GM23248 (cell line): ENCODE measurements at regions not wholly inside any gene's neighbourhood (a gene's known extent, or its start where the extent isn't known, plus 50 kb on each side); places are given as distances from the start of the nearest gene placed in this dataset.
A peak's percentile ranks its signal among the peaks of the same experiment; 100 is the strongest.

Experiments
- DNase-seq: peaks from one replicate; pipeline ENCODE4 v3.0.0-alpha.2; 2015
- H2AFZ ChIP-seq: fragments of 200-600 bp; sonication (generic); 2 replicates; pipeline ENCODE4 v1.6.1; 2016; ENCODE audit warnings: antibody characterized with exemption
- H3F3A ChIP-seq: fragments of 200-600 bp; sonication (generic); 2 replicates; pipeline ENCODE4 v1.6.1; 2016; ENCODE audit warnings: mild to moderate bottlenecking, antibody characterized with exemption, mixed run types; ENCODE audit not compliant: insufficient read depth
- H3K27ac ChIP-seq: fragments of 200-600 bp; sonication (generic); 2 replicates; pipeline ENCODE4 v1.5.1; 2016; ENCODE audit warnings: mild to moderate bottlenecking
- H3K27me3 ChIP-seq: fragments of 200-600 bp; sonication (generic); replicated peaks from 2 replicates; pipeline ENCODE4 v1.6.1; 2016; ENCODE audit warnings: mild to moderate bottlenecking; ENCODE audit not compliant: insufficient read depth
- H3K36me3 ChIP-seq: fragments of 200-600 bp; sonication (generic); 2 replicates; pipeline ENCODE4 v1.6.1; 2016; ENCODE audit warnings: low read depth, mild to moderate bottlenecking
- H3K4me1 ChIP-seq: fragments of 200-600 bp; sonication (generic); 2 replicates; pipeline ENCODE4 v1.6.1; 2016; ENCODE audit warnings: mild to moderate bottlenecking; ENCODE audit not compliant: insufficient read depth
- H3K4me2 ChIP-seq: fragments of 200-600 bp; sonication (generic); one replicate; pipeline ENCODE4 v1.6.1; 2016; ENCODE audit warnings: mild to moderate bottlenecking; ENCODE audit not compliant: unreplicated experiment
- H3K4me3 ChIP-seq: fragments of 200-600 bp; sonication (generic); 2 replicates; pipeline ENCODE4 v1.5.1; 2016; ENCODE audit warnings: mild to moderate bottlenecking
- H3K79me2 ChIP-seq: fragments of 200-600 bp; sonication (generic); 2 replicates; pipeline ENCODE4 v1.6.1; 2016; ENCODE audit warnings: mild to moderate bottlenecking; ENCODE audit not compliant: insufficient read depth
- H3K9ac ChIP-seq: fragments of 200-600 bp; sonication (generic); 2 replicates; pipeline ENCODE4 v1.6.1; 2016; ENCODE audit warnings: mild to moderate bottlenecking
- H3K9me2 ChIP-seq: fragments of 200-600 bp; sonication (generic); 2 replicates; pipeline ENCODE4 v1.6.1; 2016; ENCODE audit warnings: mixed run types, mild to moderate bottlenecking, moderate library complexity; ENCODE audit not compliant: insufficient read depth
- H3K9me3 ChIP-seq: fragments of 200-600 bp; sonication (generic); one replicate; pipeline ENCODE4 v1.6.1; 2017; ENCODE audit warnings: low read depth
- H4K20me1 ChIP-seq: fragments of 200-600 bp; sonication (generic); 2 replicates; pipeline ENCODE4 v1.6.0; 2016; ENCODE audit not compliant: insufficient read depth
- EZH2 ChIP-seq: fragments of 200-600 bp; sonication (generic); IDR thresholded peaks from 2 replicates; pipeline ENCODE4 v1.6.1; 2018; ENCODE audit warnings: antibody characterized with exemption, mild to moderate bottlenecking; ENCODE audit not compliant: insufficient read depth, poor library complexity, severe bottlenecking
- EZH2phosphoT487 ChIP-seq: fragments of 200-600 bp; sonication (generic); IDR thresholded peaks from 2 replicates; pipeline ENCODE4 v1.6.1; 2018; ENCODE audit warnings: antibody characterized with exemption, moderate library complexity, mild to moderate bottlenecking, low read depth; ENCODE audit not compliant: insufficient read depth
- WGBS, 2 experiments: methylation state at CpG; one replicate each; pipeline ENCODE4 v1.1.6; 2015 to 2017; ENCODE audit warnings: low lambda C conversion rate in 2 of 2, low coverage in 1 of 2; ENCODE audit errors: missing lambda C conversion rate in 2 of 2; 5-methylcytosine and 5-hydroxymethylcytosine counted together
- in situ Hi-C: fragments of 300-500 bp; cut with MboI; formaldehyde crosslinking; loops from 2 replicates; pipeline ENCODE4 v1.15.0; 2020

DNA sequence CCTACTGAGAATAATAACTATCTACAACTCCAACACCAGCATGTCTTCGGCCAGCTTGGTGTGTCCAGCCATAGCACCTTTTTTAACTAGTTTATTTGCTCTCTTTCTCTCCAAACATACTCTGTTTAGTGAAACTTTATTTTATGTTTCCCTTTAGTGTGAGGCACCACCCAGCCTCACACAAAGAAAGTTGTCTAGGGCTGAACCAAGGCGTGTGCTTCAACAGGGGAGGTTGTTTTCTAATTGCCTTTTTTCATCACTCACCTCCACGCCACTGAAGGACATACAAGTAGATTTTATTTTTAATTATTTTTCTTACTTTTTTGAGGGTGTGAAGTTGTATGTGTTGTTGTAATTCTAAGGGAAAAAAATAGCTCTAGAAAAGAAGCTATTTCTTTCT lies 125.6 kb upstream of the MARCKS start:
- H3K4me3 ChIP-seq, result no peak overlapping the region
- in situ Hi-C loops, result no loop called here
- peaks cover 8% of the 10 kb centered on the region for H3K4me1 ChIP-seq
- H3K9me2 ChIP-seq, result no peaks in the 10 kb centered on the region
- H3K4me2 ChIP-seq, result no peak overlapping the region
- no peak overlapping the region for H3K27ac ChIP-seq
- TF ChIP-seq EZH2phosphoT487, result no peak
- no peak for TF ChIP-seq EZH2
- H3F3A ChIP-seq, result peaks cover 3% of the 10 kb centered on the region; the same call in 1 of the 2 replicates
- no peaks in the 10 kb centered on the region for H3K36me3 ChIP-seq
- no peaks in the 10 kb centered on the region for H3K27me3 ChIP-seq
- H3K79me2 ChIP-seq, result no peaks in the 10 kb centered on the region
- H4K20me1 ChIP-seq, result no peaks in the 10 kb centered on the region
- DNase-seq, result no peak
- H2AFZ ChIP-seq, result no peak overlapping the region
- H3K9ac ChIP-seq, result no peak overlapping the region
- H3K9me3 ChIP-seq, result no peaks in the 10 kb centered on the region
- WGBS, 2 experiments, result 96 to 98% methylated on average over 3 of the region's 3 CpGs

DNA sequence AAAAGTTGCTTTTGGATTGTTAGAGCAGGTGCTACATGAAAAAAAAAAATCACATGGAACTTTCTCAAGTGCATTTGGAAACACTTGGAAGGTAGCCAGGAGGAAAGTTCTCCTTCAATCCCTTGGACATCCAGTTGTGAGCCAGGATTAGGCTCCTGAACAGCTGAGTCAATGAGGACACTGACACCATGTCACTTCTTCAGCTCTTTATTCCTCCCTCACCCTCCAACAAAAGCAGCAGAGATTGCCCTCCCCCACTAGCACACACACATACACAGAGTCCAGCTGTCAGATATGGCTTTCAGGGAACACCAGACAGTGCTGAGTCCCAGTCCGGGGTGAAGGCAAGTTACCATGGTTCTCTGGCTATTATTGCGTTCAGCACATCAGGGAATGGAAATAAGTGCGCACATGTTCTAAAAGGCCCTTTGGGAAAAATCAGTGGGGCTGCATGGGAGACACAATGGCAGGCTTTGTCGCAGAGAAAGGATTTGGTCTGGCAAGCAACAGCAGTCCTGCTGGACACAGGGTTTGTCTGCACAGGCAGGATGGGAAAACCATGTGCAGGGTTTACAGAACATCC lies 124.7 kb upstream of the MARCKS start:
- Histone ChIP-seq H3F3A (peaks cover 3% of the 10 kb centered on the region; the same call in 1 of the 2 replicates), H3K36me3 (no peaks in the 10 kb centered on the region), H3K9me2 (no peaks in the 10 kb centered on the region), H3K4me3 (no peak overlapping the region), H3K4me2 (no peak overlapping the region), H3K4me1 (peaks cover 8% of the 10 kb centered on the region), H3K9me3 (no peaks in the 10 kb centered on the region), H3K79me2 (no peaks in the 10 kb centered on the region), H3K27ac (no peak overlapping the region), H3K9ac (no peak overlapping the region), H4K20me1 (no peaks in the 10 kb centered on the region), H2AFZ (no peak overlapping the region), H3K27me3 (no peaks in the 10 kb centered on the region)
- WGBS, 2 experiments, result 51 to 52% methylated on average over 4 of the region's 4 CpGs
- TF ChIP-seq EZH2 (no peak), EZH2phosphoT487 (no peak)
- in situ Hi-C loops, result no loop called here
- no peak for DNase-seq

DNA sequence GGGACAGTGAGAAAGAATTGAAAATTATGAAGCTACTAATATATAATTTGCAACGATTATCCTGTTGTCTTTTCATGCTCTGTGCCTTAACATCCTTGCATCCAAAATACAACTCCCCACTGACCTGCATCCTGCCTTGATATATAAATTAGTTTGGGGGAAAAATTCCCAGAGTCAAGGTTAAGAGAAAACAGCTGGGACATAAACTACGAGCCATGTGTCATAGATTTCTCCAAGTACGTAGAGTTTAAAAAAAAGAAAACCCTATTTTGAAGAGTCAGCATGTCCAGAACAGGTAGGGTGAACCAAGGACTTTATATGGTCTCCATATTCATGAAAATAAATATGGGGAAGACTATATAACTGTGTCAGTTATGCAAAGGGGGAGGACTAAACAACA lies 123.8 kb upstream of the MARCKS start:
- Histone ChIP-seq H3K36me3 (no peaks in the 10 kb centered on the region), H3K27ac (no peak overlapping the region), H3K9me2 (no peaks in the 10 kb centered on the region), H3K4me2 (no peak overlapping the region), H2AFZ (no peak overlapping the region), H3K9me3 (no peaks in the 10 kb centered on the region), H3F3A (peaks cover 3% of the 10 kb centered on the region; the same call in 1 of the 2 replicates), H4K20me1 (no peaks in the 10 kb centered on the region), H3K79me2 (no peaks in the 10 kb centered on the region), H3K4me3 (no peak overlapping the region), H3K27me3 (no peaks in the 10 kb centered on the region), H3K9ac (no peak overlapping the region), H3K4me1 (peaks cover 8% of the 10 kb centered on the region)
- in situ Hi-C loops, result no loop called here
- no peak for TF ChIP-seq EZH2phosphoT487
- no peak for TF ChIP-seq EZH2
- 57% methylated on average over 3 of the region's 3 CpGs for WGBS, 2 experiments
- DNase-seq, result peak; percentile 10

GRCh38 chr6:113734982-113735381 lies 122.2 kb upstream of the MARCKS start:
- peaks cover 8% of the 10 kb centered on the region for H3K4me1 ChIP-seq
- H3K9ac ChIP-seq, result no peak overlapping the region
- TF ChIP-seq EZH2phosphoT487, result no peak
- TF ChIP-seq EZH2, result no peak
- H3K9me3 ChIP-seq, result no peaks in the 10 kb centered on the region
- no peaks in the 10 kb centered on the region for H4K20me1 ChIP-seq
- H3K27me3 ChIP-seq, result no peaks in the 10 kb centered on the region
- no peaks in the 10 kb centered on the region for H3K36me3 ChIP-seq
- H3K27ac ChIP-seq, result no peak overlapping the region
- peaks cover 3% of the 10 kb centered on the region; the same call in 1 of the 2 replicates for H3F3A ChIP-seq
- DNase-seq, result peak; percentile 60
- peak overlapping the region; percentile 57 for H2AFZ ChIP-seq
- 44 to 48% methylated on average over 3 of the region's 3 CpGs for WGBS, 2 experiments
- H3K4me3 ChIP-seq, result no peak overlapping the region
- no peaks in the 10 kb centered on the region for H3K79me2 ChIP-seq
- peak overlapping the region; percentile 12 for H3K4me2 ChIP-seq
- H3K9me2 ChIP-seq, result no peaks in the 10 kb centered on the region
- in situ Hi-C loops, result no loop called here
